B cell (primary cell): ENCODE measurements at regions not wholly inside any gene's neighbourhood (a gene's known extent, or its start where the extent isn't known, plus 50 kb on each side); places are given as distances from the start of the nearest gene placed in this dataset.

Experiments used
- CTCF ChIP-seq: fragments of 200-600 bp; IDR thresholded peaks from one replicate; pipeline ENCODE4 v1.8.0; 2022; ENCODE audit warnings: antibody characterized with exemption, mild to moderate bottlenecking
- EZH2 ChIP-seq: IDR thresholded peaks from 2 replicates; pipeline ENCODE4 v1.6.1; 2012; ENCODE audit warnings: borderline replicate concordance, low read depth, mild to moderate bottlenecking, moderate library complexity, low read length; ENCODE audit not compliant: insufficient read depth, poor library complexity, severe bottlenecking

DNA sequence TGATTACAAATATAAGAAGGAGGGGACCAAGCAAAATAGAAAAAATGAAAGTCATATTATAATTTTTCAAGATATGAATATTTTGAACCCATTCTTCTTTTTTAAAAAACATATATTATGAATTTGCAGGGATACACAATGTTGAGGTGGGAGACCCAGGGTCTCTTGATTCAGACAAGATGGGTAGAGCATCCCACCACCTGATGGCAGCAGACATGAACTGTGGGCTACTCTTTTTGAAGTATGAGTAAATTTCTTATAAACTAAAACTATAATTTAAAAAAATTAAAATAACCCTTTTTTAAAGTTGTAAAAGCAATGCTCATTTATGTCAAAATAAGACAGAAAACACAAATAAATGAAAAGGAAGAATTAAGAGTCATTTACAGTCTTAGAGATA, 202.7 kb upstream of the PRICKLE1 start:
- TF ChIP-seq CTCF (no peak), EZH2 (no peak)
